ENCODE measurements at regions not wholly inside any gene's neighbourhood (a gene's known extent, or its start where the extent isn't known, plus 50 kb on each side); places are given as distances from the start of the nearest gene placed in this dataset.

DNA sequence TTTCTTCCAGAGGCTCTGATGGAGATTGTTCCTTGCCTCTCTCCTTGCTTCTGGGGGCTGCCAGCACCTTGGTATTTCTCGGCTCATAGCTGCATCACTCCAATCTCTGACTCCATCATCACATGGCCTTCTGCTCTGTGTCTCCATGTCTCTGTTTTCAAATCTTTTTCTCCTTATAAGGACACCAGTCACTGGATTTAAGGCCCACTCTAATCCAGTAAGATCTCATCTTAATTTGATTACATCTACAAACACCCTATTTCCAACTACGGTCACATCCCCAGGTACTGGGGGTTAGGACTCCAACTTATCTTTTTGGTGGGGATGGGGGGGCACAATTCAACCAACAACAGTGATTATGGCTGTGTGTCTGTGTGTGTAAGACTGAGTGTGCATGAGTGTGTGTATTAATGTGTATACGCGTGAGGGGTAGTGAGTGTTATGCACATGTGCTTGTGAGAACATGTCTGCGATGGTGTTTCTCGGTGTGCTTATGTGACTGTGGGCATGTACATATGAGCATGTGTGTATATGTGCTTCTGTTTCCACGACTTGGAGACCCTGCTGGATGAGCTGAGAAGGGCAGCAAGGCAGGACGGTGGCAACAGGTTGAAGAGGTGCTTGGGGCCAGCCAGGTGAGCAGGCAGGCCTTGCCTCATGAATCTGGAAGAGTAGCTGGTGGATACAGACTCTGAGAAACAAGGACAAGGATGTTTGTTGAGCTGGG lies 130.5 kb downstream of the MRPL14 start:
- TF ChIP-seq CTCF (conservative IDR thresholded peaks at IDR 0.05; ENCODE audit: low read depth, low read length), result no peak
- H3K4me3 ChIP-seq (ENCODE audit: low read depth, low read length), result no peak overlapping the region
- DNase-seq (ENCODE audit: low read depth), result no peak

GRCh38 chr6:43995137-43995536 lies 132.1 kb downstream of the MRPL14 start:
- H3K4me3 ChIP-seq (ENCODE audit: low read depth, low read length), result no peak overlapping the region
- no peak for DNase-seq (ENCODE audit: low read depth)
- TF ChIP-seq CTCF (conservative IDR thresholded peaks at IDR 0.05; ENCODE audit: low read depth, low read length), result no peak

DNA sequence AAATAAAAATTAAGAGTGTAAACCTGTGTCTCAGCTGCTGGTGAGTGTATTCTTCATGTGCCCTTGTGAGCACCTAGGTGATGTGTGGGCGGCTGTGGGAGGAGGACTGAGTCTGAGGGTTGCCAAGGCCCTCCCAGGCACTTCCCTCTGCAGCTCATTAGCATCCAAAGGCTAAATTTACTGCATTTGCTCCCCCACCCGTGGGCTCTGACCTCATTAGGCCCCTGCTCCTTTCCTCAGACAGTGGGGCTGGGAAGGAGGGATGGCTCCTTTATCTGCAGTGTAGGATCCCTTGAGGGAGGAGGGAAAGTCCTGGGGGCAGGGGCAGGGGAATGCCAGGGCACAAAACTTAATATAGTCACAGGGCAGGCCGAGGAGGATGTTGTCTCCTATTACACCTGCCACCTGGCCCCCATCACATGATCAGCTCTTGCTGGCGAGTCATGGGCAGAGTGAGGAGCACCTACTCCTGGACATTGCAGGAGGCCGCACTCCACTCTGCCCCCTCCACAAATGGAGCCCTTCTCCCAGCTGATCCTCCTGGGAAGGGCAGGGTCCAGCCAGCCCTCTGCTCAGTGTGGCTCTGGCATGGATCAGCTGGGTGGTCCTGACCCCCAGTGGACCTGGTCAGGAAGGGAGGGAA lies 133.2 kb downstream of the MRPL14 start:
- TF ChIP-seq CTCF (conservative IDR thresholded peaks at IDR 0.05; ENCODE audit: low read depth, low read length), result no peak
- no peak for DNase-seq (ENCODE audit: low read depth)
- no peak overlapping the region for H3K4me3 ChIP-seq (ENCODE audit: low read depth, low read length)

GRCh38 chr6:43992783-43993644 lies 134.2 kb downstream of the MRPL14 start:
- DNase-seq (ENCODE audit: low read depth), result no peak
- no peak overlapping the region for H3K4me3 ChIP-seq (ENCODE audit: low read depth, low read length)
- TF ChIP-seq CTCF (conservative IDR thresholded peaks at IDR 0.05; ENCODE audit: low read depth, low read length), result no peak

DNA sequence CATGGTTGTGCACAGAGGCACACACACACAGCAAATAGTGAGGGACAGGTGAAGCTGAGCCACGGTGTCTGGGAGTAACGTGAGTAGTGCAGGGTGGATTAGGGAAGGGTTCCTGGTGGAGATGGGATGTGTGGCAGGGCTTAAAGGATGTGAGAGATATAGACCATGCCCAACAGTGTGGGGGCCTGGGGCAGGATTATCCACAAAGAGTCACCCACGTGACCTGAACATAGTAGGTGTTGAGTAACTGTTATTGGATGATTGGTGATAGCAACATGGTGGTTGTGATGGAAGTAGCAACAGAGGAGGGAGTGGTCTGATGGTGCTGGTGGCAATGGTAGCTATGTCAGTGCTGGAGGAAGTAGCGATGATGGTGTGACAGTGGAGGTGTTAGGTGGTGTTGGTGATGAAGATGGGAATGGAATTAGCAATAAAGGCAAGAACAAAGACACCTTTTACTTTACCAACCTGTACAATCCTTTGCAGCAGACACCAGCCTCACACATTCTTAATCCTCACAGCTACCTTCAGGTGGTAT lies 135.1 kb downstream of the MRPL14 start:
- no peak overlapping the region for H3K4me3 ChIP-seq (ENCODE audit: low read depth, low read length)
- no peak for TF ChIP-seq CTCF (conservative IDR thresholded peaks at IDR 0.05; ENCODE audit: low read depth, low read length)
- no peak for DNase-seq (ENCODE audit: low read depth)

GRCh38 chr6:43990627-43991619 lies 136.3 kb downstream of the MRPL14 start:
- no peak for TF ChIP-seq CTCF (conservative IDR thresholded peaks at IDR 0.05; ENCODE audit: low read depth, low read length)
- no peak overlapping the region for H3K4me3 ChIP-seq (ENCODE audit: low read depth, low read length)
- no peak for DNase-seq (ENCODE audit: low read depth)
